HS-27A (cell line): ENCODE measurements at regions not wholly inside any gene's neighbourhood (a gene's known extent, or its start where the extent isn't known, plus 50 kb on each side); places are given as distances from the start of the nearest gene placed in this dataset.

Source experiments
- DNase-seq: peaks from one replicate; pipeline ENCODE4 v3.0.0-alpha.2; 2012; ENCODE audit warnings: low read depth, missing footprints

DNA sequence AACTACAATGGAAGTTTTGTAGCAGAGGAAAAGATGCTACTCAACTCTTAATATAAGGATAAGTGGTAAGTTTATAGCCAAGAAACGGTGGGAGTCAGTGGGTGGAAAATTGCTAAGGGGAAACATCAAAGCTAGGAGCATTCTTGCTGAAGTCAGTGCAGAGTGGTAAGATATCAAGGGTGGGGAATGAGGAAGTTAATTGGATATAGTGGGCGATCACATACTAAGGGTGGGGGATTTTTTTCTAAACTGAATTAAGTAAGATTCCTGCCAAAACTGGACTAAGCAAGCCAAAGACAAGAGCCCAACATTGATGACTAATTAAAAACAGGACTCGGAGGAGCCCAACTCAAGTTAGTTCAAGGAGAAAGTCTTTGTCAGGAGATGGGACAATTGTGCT is 525.4 kb downstream of the CCDC85A start:
- no peak for DNase-seq

DNA sequence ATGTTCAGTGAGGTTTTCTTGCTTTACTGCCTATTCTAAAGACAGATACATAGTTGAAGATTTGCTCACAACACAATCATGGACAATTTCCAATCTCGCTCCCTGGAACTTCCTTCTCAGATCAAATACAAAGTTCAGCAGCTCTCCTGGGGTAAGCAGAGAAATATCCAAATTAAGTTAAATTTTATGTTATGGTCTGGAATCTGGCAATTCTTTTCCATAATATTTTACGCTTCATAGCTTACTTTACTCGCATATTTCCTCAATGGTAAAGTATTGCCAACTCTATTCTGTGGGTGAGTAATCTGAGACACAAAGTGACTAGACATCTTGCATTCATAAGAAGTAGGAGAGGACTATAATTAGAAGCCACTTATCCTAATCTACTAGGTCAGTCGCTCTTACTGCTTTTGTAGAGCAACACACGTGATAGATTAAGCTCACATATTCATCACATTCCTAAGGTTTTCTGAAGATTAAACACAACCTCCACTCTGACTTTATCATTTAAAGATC is 529.4 kb downstream of the CCDC85A start:
- DNase-seq, result peak; percentile 40

- no peak for DNase-seq
These were observed 530.2 kb downstream of the CCDC85A start for GRCh38 chr2:56713978-56714377.

DNA sequence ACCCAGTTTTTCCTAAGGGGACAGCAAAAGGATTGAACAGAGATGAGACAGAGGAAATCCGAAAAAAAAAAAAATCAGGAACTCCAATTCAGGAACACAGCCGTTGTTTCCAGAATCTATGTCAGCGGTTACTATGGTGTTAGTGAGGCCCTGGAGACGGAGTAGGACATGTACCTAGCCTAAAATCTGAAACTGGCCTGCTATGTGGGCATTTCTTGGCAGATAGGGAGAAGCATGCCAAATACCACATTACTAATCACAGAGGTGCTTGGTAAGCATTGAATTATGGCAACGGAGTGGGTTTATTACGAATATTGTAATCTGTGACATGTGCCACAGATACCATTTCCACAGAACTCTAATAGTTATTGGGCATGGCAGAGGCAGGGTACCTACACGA is 530.6 kb downstream of the CCDC85A start:
- DNase-seq, result no peak

DNA sequence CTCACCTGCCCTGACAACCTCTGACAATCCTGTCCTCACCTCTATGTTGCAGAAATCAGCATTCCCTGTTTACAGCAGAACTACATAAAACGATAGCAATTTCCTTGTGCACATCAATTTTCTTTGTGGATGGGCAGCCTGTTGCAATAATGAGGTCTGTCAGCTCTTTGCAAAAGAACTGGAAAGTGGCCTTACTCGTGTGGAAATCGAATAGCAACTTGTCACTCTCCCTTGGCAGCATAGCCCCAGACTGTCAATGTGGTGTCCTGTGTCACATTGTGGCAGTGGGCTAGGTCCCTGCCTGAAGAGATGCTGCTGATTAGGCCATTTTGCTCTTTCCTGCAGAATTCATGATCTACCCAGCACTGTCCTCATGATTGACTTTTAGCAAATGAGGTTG is 531.9 kb downstream of the CCDC85A start:
- DNase-seq, result no peak

DNA sequence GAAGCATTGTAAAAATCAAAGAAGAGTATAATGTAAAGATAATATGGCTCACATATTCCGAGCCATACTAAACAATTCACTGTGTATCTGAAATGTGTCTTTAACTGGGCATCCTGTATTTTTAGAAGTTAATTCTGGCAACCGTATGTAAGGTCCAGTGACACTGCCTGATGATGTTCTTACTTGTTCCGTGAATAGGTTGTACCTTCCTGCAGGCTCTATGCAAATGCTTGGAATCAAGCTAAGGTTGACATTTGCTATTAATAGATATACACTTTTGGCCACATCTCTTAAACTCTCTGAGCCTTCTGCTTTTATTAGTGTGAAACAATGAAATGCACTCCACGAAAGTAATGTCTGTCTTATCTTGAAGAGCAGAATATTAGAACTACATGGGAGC is 534.6 kb downstream of the CCDC85A start:
- DNase-seq, result no peak

- no peak for DNase-seq
These were observed 545.4 kb downstream of the CCDC85A start for GRCh38 chr2:56729212-56729611.

GRCh38 chr2:56732946-56733345 is 549.2 kb downstream of the CCDC85A start:
- DNase-seq, result no peak

DNA sequence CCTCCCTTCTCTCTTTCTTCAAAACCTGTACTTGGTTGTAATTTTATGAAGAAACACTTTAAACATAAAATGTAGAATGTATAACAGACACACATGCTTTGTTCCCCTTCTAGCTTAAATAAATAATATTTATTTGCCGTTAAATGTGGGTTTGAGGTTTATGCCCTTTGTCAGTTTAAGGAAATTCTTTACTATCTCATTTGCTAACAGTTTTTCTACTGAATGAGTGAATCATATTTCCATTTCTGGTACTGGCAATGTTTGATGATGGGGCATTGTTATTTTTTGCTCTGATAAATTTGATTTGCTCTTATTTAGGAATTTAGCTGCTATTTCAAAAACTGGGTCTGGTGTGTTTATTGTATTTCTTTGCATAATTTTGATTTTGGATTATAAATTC is 555.6 kb downstream of the CCDC85A start:
- no peak for DNase-seq

- DNase-seq, result peak; percentile 91
These were observed 557.9 kb downstream of the CCDC85A start for GRCh38 chr2:56741601-56742102.

- DNase-seq, result no peak
These were observed 560.0 kb downstream of the CCDC85A start for GRCh38 chr2:56743807-56744206.

DNA sequence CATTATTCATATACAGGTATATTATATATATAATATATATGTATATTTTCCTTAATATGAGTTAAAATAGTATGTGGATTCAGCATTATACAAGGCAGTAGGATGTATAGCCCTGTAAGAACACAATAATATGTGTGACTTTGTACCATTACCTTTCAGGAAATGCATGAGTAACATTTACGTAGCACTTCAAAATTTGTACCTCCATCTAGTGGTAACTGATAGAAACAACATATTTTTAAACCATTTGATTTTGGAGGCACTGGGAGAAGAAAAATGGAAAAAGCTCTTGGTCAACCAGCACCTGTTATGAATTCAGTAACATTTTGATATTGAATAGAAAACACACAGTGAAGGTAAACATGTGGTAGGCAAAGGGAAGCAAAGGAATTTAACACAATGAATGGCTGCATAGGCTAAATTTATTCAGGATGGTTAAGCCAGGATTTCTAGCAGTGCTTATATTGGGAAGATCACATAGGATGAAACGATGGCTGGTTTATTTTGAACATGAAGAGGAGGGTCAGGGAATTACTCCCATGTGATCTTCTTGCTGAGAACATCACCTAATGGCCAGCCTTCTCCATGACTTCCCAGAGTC is 565.5 kb downstream of the CCDC85A start:
- no peak for DNase-seq

GRCh38 chr2:56753182-56753581 is 569.4 kb downstream of the CCDC85A start:
- DNase-seq, result no peak

- DNase-seq, result no peak
These were observed 570.4 kb downstream of the CCDC85A start for GRCh38 chr2:56754066-56754615.

GRCh38 chr2:56754627-56755026 is 570.8 kb downstream of the CCDC85A start:
- DNase-seq, result no peak

DNA sequence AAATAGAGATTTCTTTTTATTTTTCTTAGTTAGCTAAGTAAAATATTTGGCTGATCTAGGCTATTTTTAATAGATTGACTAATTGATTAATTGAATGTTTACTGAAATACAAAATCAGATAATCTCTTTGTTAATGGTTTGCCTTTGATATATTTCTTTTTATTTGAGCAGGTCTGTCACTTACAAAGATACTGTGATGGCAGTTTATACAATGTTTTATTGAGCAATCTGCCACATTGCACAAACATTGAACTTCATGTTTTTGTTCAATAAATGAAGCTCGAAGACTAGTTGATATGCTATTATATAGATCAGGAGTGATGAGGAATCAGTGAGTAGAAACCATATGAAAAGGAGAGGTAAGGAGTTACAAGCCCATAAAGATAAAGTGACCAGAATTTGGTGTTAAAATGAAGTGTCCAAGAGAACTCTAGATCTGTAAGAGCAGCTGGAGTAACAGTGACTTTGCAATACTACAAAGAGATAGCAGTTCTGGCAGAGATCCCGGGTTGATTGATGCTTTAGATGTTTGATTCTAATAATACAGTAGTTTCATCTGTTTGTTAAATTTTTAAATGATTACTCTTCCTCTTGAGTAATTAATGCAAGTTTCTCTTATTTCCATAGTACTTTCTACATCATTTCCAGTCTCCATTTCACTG is 574.2 kb downstream of the CCDC85A start:
- no peak for DNase-seq

DNA sequence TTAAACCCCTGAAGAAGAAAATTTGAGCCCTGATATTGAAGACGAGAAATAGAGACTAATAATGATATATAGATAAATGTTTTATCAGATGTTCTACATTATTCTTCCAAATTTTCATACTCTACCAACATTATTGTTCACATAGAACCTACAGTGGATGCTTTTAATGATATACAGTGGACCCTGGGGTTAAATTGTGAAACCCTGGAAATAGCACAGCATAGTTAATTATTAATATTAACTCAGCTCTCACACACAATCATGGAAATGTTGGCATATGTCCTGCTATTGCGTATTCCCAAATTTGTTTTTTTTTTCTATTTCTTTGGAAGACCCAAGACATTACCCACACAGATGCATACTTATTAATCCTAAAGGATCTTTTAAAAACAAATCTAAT is 579.9 kb downstream of the CCDC85A start:
- no peak for DNase-seq

- DNase-seq, result no peak
These were observed 585.2 kb downstream of the CCDC85A start for GRCh38 chr2:56768973-56769372.

GRCh38 chr2:56770490-56770889 is 586.7 kb downstream of the CCDC85A start:
- peak; percentile 48 for DNase-seq

- DNase-seq, result no peak
These were observed 600.3 kb downstream of the CCDC85A start for GRCh38 chr2:56784046-56784445.

DNA sequence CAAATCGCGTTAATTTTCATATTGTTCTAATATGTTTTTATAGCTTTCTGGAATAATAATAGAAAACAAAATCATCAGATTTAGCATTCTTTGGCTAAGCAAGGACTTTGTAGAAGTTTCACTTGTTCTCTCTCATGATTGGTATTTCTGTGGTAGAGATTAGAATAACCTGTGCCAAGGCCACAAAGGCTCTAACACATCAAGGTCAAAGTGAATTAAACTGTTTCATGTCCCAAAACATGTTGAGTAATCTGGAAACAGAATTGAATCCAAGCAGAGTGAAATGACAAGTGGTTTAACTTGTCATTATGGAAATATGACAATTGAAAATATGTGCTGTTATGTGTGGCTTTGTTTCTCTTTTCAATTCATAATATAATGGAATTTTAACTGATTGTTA is 617.4 kb downstream of the CCDC85A start:
- no peak for DNase-seq

GRCh38 chr2:56801770-56802169 is 618.0 kb downstream of the CCDC85A start:
- peak; percentile 12 for DNase-seq

DNA sequence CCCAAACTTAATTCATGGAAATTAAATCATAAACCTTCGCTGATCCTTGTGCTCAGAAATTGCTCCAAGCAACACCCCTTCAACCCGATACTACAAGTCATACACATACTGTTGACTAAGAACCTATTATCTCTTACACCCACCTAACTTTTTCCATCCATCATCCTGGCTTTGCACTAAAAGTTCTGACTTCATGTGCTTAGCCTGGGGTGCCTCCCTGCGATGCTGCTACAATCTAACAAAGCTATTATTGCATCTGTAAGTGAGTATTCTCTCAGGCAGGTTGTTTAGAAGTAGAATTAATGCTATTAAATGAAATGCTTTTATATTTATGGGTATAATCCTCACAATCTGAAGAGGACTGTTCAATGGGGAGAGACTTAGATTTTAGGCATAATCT is 619.8 kb downstream of the CCDC85A start:
- DNase-seq, result no peak
